VCaP (cell line): ENCODE measurements at regions not wholly inside any gene's neighbourhood (a gene's known extent, or its start where the extent isn't known, plus 50 kb on each side); places are given as distances from the start of the nearest gene placed in this dataset.

Experiments
- H3K27ac ChIP-seq: fragments of 450-650 bp; 2 replicates; pipeline ENCODE4 v1.5.1; 2017
- TF ChIP-seq, protein P1 (sequence below): fragments of 450-650 bp; conservative IDR thresholded peaks from 2 replicates; pipeline ENCODE4 v1.5.1; 2017; ENCODE audit warnings: mild to moderate bottlenecking, moderate library complexity

DNA sequence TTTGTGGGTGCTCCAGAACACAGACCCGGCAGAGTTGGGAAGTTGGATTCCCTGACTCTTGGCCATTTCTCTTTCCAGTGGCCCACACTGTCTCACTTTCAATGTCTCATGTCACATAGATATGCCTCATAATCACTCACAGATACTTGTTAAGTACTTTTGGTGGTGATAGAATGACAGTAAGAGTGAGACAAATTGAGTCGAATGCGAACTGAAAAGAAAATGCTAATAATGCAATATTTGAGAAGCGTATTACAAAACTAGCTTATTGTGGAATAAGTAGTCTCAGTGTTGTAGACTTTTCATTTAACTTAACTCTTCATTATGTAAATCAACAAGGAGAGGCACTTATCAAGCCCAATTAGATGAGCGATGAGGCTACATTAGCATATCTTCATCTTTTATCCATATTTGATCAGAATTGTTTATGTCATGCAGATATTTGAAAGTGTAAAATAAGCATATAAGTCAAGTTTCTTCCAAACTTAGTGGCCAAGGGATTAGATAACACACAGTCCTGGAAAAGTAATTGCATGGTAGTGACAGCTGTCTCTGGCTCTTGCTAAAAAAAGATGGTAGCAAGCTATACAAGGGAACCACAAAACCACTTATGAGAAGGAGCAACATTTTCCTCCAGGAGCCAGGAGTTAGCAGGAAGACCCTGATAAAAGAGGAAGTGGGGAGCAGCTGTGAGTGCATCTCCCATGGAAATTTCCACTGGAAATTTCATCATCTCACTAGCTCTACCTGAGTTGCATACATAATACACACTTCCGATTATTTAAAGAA is 243.6 kb downstream of the ARRDC4 start:
- no peak overlapping the region for H3K27ac ChIP-seq
- TF ChIP-seq, protein P1, sequence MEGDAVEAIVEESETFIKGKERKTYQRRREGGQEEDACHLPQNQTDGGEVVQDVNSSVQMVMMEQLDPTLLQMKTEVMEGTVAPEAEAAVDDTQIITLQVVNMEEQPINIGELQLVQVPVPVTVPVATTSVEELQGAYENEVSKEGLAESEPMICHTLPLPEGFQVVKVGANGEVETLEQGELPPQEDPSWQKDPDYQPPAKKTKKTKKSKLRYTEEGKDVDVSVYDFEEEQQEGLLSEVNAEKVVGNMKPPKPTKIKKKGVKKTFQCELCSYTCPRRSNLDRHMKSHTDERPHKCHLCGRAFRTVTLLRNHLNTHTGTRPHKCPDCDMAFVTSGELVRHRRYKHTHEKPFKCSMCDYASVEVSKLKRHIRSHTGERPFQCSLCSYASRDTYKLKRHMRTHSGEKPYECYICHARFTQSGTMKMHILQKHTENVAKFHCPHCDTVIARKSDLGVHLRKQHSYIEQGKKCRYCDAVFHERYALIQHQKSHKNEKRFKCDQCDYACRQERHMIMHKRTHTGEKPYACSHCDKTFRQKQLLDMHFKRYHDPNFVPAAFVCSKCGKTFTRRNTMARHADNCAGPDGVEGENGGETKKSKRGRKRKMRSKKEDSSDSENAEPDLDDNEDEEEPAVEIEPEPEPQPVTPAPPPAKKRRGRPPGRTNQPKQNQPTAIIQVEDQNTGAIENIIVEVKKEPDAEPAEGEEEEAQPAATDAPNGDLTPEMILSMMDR: no peak

DNA sequence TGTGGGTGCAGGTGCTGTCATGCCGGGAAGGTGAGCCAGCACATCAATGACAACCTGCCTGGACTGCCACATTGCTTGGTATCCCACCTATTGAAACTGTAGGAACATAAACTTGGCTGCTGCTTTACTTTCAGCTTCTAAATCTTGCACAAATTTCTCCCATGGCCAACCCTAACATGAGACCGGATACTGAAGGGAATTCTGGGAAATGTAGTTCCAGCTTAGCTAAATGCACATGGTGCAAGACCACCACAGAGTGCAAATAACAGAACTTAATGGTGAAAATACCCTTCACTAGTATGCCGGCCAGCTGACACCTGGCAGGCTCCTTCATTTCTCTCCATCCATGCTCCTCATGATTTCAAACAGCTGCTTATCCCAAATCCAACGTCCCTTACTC is 247.4 kb downstream of the ARRDC4 start:
- H3K27ac ChIP-seq: no peak overlapping the region
- TF ChIP-seq, protein P1: no peak

DNA sequence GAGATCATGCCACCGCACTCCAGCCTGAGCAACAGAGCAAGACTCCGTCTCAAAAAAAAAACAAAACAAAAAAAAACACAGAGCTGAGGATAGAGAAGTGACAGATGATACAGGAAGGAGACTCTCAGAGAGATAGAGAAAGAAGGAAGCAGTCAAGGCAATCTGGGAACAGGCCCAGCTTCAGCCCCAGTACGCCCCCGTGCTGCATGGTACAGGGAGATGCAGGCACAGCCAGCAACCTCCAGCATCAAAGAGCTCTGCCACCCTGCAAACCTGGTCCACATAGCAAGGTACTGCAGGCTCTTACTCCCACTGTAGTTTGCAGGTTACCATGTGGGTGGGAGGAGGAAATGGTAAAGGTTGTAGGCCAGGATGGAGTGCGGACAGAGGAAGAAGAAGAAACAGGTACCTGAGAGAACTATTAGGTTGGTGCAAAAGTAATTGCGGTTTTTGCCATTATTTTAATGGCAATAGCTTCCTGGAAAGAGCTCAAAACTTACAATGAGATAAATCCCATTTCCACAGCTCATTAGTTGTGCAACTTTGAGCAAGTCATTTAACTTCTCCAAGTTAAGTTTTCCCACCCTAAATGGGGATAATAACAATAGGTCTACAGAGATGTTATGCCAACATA is 253.0 kb downstream of the ARRDC4 start:
- TF ChIP-seq, protein P1: no peak
- H3K27ac ChIP-seq: no peak overlapping the region

DNA sequence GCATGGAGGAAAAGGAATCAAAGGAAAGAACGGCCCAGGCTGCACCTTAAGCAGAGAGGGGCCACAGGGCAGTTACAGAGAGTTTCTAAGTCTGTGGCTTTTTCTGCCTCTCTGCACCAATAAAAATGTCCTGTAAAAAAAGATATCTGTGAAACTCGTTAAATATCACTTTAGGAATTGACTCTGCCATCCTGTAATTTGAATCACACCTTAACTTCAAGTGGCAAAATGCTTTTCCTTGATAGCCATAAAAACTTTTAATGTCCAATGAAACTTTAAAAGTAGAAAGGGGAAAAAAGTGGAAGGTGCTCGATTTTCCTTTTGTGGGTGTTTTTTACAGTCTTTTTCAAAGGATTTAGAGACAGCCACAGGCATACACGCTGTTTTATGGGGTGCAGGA is 255.7 kb downstream of the ARRDC4 start:
- TF ChIP-seq, protein P1: no peak
- H3K27ac ChIP-seq: no peak overlapping the region

DNA sequence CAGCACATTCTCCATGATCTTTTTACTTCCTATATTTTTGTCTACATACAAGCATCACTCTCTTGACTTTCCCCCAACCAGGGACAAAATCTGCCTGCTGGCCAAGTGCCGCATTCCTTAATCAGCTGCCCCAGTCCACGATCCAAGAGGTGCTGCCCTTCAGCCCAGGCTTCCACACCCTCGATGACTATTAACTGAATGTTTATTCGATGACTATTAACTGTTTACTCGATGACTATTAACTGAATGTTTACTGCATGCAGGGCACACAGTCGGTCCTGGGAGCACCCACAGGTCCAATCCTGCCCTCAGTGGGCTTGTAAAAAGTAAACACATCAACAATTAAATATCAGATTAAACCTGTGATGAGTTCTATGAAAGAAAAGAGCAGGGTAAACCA is 256.9 kb downstream of the ARRDC4 start:
- TF ChIP-seq, protein P1: no peak
- no peak overlapping the region for H3K27ac ChIP-seq

DNA sequence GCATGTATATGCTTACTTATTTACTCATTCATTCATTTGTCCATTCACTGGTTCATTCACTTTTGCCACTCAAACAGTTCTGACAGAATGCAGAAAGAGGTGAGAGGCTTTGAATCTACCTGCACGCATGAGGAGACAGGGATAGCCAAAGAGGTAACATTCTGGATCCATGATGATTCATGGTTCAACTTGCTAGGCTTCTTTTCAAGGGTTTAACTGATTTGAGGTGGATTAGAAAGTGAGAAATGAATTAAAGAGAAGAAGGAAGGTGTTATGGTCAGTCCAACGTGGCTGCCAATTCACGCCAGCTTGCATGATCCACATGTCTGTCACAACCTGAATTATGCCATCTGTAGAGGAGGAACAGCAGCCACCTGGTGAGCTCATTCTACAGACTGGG is 260.6 kb downstream of the ARRDC4 start:
- TF ChIP-seq, protein P1: no peak
- no peak overlapping the region for H3K27ac ChIP-seq

DNA sequence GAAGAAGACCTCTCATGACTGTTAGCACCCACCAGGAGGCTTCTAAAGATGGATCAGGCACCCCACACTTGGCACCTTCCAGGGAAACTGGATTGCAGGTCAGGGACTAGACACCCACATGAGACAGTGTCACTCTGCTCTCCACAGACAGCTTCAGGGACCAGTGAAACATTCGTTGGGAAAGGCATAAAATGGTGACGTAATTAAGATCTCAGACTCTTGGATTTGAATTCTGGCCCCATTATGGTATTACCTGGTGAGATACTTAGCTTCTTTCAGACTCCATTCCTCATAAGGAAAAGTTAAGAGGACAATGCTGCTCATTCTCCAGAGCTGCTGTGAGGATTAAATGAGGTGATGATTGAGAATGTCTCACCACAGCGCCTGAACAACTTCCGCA is 261.1 kb downstream of the ARRDC4 start:
- no peak overlapping the region for H3K27ac ChIP-seq

More for the DNA sequence above, 261.1 kb downstream of the ARRDC4 start:
- TF ChIP-seq, protein P1: no peak
